GM12878 (cell line): ENCODE measurements at regions not wholly inside any gene's neighbourhood (a gene's known extent, or its start where the extent isn't known, plus 50 kb on each side); places are given as distances from the start of the nearest gene placed in this dataset.

Experiments
- ATAC-seq: fragments of 200-7000 bp; cut with Tn5 transposase; 3 replicates; pipeline ENCODE4 v1.9.1; 2020; ENCODE audit warnings: mild to moderate bottlenecking, moderate library complexity
- BruUV-seq: library from RNA; stranded (reverse); fragments of 400-500 nt; replicated peaks from 2 replicates; lab custom pipeline; 2021; lab: Mats Ljungman, UMichigan
- CTCF ChIA-PET: fragments of 300-600 bp; sonication (Branson Sonifier 250); formaldehyde crosslinking; extraction: SDS; loops from one replicate; lab custom pipeline; 2021; ENCODE audit warnings: inconsistent platforms; lab: Yijun Ruan, JAX
- POLR2A ChIA-PET: fragments of 350-600 bp; formaldehyde crosslinking; extraction: SDS; loops from one replicate; lab custom pipeline; 2021; ENCODE audit warnings: inconsistent platforms; lab: Charles Lee
- RAD21 ChIA-PET: fragments of 300-600 bp; sonication (Branson Sonifier 250); formaldehyde crosslinking; loops from one replicate; lab custom pipeline; 2023; ENCODE audit warnings: antibody characterized with exemption; ENCODE audit not compliant: unreplicated experiment; lab: Charles Lee
- SMC1A ChIA-PET: fragments of 300-600 bp; sonication (Branson Sonifier 250); formaldehyde crosslinking; loops from one replicate; lab custom pipeline; 2023; ENCODE audit not compliant: unreplicated experiment, uncharacterized antibody; lab: Charles Lee
- DNase-seq: peaks from one replicate; pipeline ENCODE4 v3.0.0-alpha.2; 2011; ENCODE audit warnings: low read depth, low spot score
- FAIRE-seq: peaks from 3 replicates; lab custom pipeline; 2011; peaks lifted over from hg19 to GRCh38; lab: Jason Lieb, UNC
- H2AFZ ChIP-seq: 2 replicates; pipeline ENCODE4 v1.6.0; 2011; ENCODE audit warnings: low read depth, low read length, control low read depth; ENCODE audit not compliant: control insufficient read depth
- H3K27ac ChIP-seq: 2 replicates; pipeline ENCODE4 v1.5.1; 2011; ENCODE audit warnings: control low read depth; ENCODE audit not compliant: control insufficient read depth, insufficient read depth
- H3K27me3 ChIP-seq, 2 experiments: replicated peaks in 1 of 2; 2 replicates each; pipeline versions ENCODE4 v1.6.0 to v1.6.1; 2011; ENCODE audit warnings: low read length in 1 of 2; ENCODE audit not compliant: control insufficient read depth in 2 of 2, insufficient read depth in 2 of 2
- H3K36me3 ChIP-seq, 2 experiments: 2 replicates each; pipeline ENCODE4 v1.5.1; 2011; ENCODE audit warnings: low read length in 1 of 2; ENCODE audit not compliant: control insufficient read depth in 2 of 2, insufficient read depth in 2 of 2
- H3K4me1 ChIP-seq: 2 replicates; pipeline ENCODE4 v1.6.1; 2011; ENCODE audit warnings: mild to moderate bottlenecking, low read length, moderate library complexity, mixed read lengths; ENCODE audit not compliant: control insufficient read depth, insufficient read depth
- H3K4me2 ChIP-seq: 2 replicates; pipeline ENCODE4 v1.6.0; 2011; ENCODE audit warnings: control low read depth; ENCODE audit not compliant: control insufficient read depth, insufficient read depth
- H3K4me3 ChIP-seq: fragments of 200-600 bp; sonication (generic); 2 replicates; pipeline ENCODE4 v1.5.1; 2016
- H3K79me2 ChIP-seq: 2 replicates; pipeline ENCODE4 v1.6.0; 2011; ENCODE audit warnings: low read length; ENCODE audit not compliant: control insufficient read depth, insufficient read depth
- H3K9ac ChIP-seq: 2 replicates; pipeline ENCODE4 v1.8.0; 2011; ENCODE audit warnings: low read length, control low read depth, mixed read lengths; ENCODE audit not compliant: control insufficient read depth, insufficient read depth
- H3K9me3 ChIP-seq: replicated peaks from 3 replicates; pipeline ENCODE4 v1.5.1; 2011; ENCODE audit warnings: mild to moderate bottlenecking, low read length; ENCODE audit not compliant: control insufficient read depth, insufficient read depth
- H4K20me1 ChIP-seq: 2 replicates; pipeline ENCODE4 v1.6.0; 2011; ENCODE audit not compliant: control insufficient read depth, insufficient read depth
- BCL11A ChIP-seq: IDR thresholded peaks from 2 replicates; pipeline ENCODE4 v1.6.1; 2011; ENCODE audit warnings: low read depth, low read length
- BMI1 ChIP-seq: fragments of 450-650 bp; IDR thresholded peaks from 2 replicates; pipeline ENCODE4 v1.6.1; 2016; ENCODE audit warnings: mild to moderate bottlenecking, moderate library complexity, borderline replicate concordance
- CBX5 ChIP-seq: sonication (generic); IDR thresholded peaks from 2 replicates; pipeline ENCODE4 v1.6.1; 2016; ENCODE audit warnings: low read depth, moderate library complexity, mild to moderate bottlenecking, inconsistent platforms
- DPF2 ChIP-seq: fragments of 450-650 bp; IDR thresholded peaks from 2 replicates; pipeline ENCODE4 v1.6.1; 2017; ENCODE audit warnings: mild to moderate bottlenecking
- GATAD2B ChIP-seq: fragments of 450-650 bp; conservative IDR thresholded peaks from 2 replicates; pipeline ENCODE4 v1.6.1; 2017; ENCODE audit warnings: low read depth, mild to moderate bottlenecking, moderate library complexity
- IKZF1 ChIP-seq: fragments of 450-650 bp; conservative IDR thresholded peaks from 2 replicates; pipeline ENCODE4 v1.6.1; 2017; ENCODE audit warnings: antibody characterized with exemption, mild to moderate bottlenecking
- IKZF2 ChIP-seq, 2 experiments: fragments of 450-650 bp; IDR thresholded peaks; 2 replicates each; pipeline ENCODE4 v1.6.1; 2017; ENCODE audit warnings: mild to moderate bottlenecking in 2 of 2, moderate library complexity in 2 of 2
- JUNB ChIP-seq: IDR thresholded peaks from 2 replicates; pipeline ENCODE4 v1.6.1; 2016; ENCODE audit warnings: antibody characterized with exemption, mild to moderate bottlenecking
- MTA2 ChIP-seq: fragments of 450-650 bp; IDR thresholded peaks from 2 replicates; pipeline ENCODE4 v1.6.1; 2016; ENCODE audit warnings: low read depth, mild to moderate bottlenecking, moderate library complexity
- ZNF217 ChIP-seq: fragments of 450-650 bp; IDR thresholded peaks from 2 replicates; pipeline ENCODE4 v1.6.1; 2017; ENCODE audit warnings: antibody characterized with exemption, mild to moderate bottlenecking
- ZNF274 ChIP-seq: IDR thresholded peaks from one replicate; pipeline ENCODE4 v1.8.0; 2011; ENCODE audit not compliant: insufficient read length, insufficient read depth
- ZNF384 ChIP-seq: IDR thresholded peaks from 2 replicates; pipeline ENCODE4 v1.6.1; 2012; ENCODE audit warnings: low read depth, mild to moderate bottlenecking, low read length, improper control_type of control experiment, borderline replicate concordance
- WGBS: methylation state at CpG from one replicate; pipeline ENCODE4 v1.1.6; 2016; ENCODE audit warnings: low lambda C conversion rate; ENCODE audit not compliant: insufficient replicate concordance, insufficient coverage; ENCODE audit errors: missing lambda C conversion rate; 5-methylcytosine and 5-hydroxymethylcytosine counted together
- in situ Hi-C: fragments of 300-500 bp; cut with MboI; formaldehyde crosslinking; loops from 9 replicates; pipeline ENCODE4 v1.14.3; 2018; ENCODE audit warnings: mixed read lengths
- intact Hi-C: fragments of 100-400 bp; cut with micrococcal nuclease; formaldehyde crosslinking; loops from one replicate; pipeline ENCODE4 v1.14.2; 2022; ENCODE audit not compliant: unreplicated experiment

GRCh38 chr5:124481419-124481818, 265.0 kb downstream of the ZNF608 start:
- TF ChIP-seq ZNF217 (peak; percentile 37; the same call in 1 of the 2 replicates), IKZF2 (IDR thresholded peaks at IDR 0.05) (peak; percentile 20 to 45; a peak in 1 of 4 replicates), BMI1 (peak; percentile 20; the same call in 1 of the 2 replicates), DPF2 (peak; percentile 55), BCL11A (peak; percentile 73; the same call in 1 of the 2 replicates), IKZF1 (peak; percentile 49; the same call in 1 of the 2 replicates), ZNF274 (no peak), GATAD2B (no peak), CBX5 (no peak), JUNB (peak; percentile 26; the same call in 1 of the 2 replicates), ZNF384 (peak; percentile 51), MTA2 (peak; percentile 91)
- WGBS: 10% methylated on average over 4 of the region's 4 CpGs

More at GRCh38 chr5:124481419-124481818, 265.0 kb downstream of the ZNF608 start:
- Histone ChIP-seq H3K27me3 (no peaks in the 10 kb centered on the region; a peak in 1 of 4 replicates), H3K9me3 (no peaks in the 10 kb centered on the region; the same call in 2 of the 3 replicates), H3K36me3 (no peaks in the 10 kb centered on the region), H3K4me1 (no peaks in the 10 kb centered on the region), H3K79me2 (no peaks in the 10 kb centered on the region), H4K20me1 (no peaks in the 10 kb centered on the region), H2AFZ (no peak overlapping the region), H3K4me2 (no peak overlapping the region), H3K9ac (no peak overlapping the region), H3K27ac (no peak overlapping the region), H3K4me3 (no peak overlapping the region)
- POLR2A ChIA-PET: no interaction called here
- RAD21 ChIA-PET: no interaction called here
- CTCF ChIA-PET: no interaction called here
- intact Hi-C loops: no loop called here
- no TSS peak for BruUV-seq
- FAIRE-seq (peak; percentile 38), DNase-seq (no peak), ATAC-seq (peak; percentile 63)
- SMC1A ChIA-PET: interaction anchor here (2.0 kb wide), 1 partner anchor 170 kb away, joined by 4 read pairs; no protein-coding TSS in a partner anchor
- in situ Hi-C loops: no loop called here
